ENCODE measurements at regions not wholly inside any gene's neighbourhood (a gene's known extent, or its start where the extent isn't known, plus 50 kb on each side); places are given as distances from the start of the nearest gene placed in this dataset.

GRCh38 chr9:82342046-82342445, 353.5 kb downstream of the SPATA31D1 start:
- H3K4me1 ChIP-seq (ENCODE audit: control insufficient read depth, insufficient read depth, low read length, poor library complexity, severe bottlenecking): no peaks in the 10 kb centered on the region
- peaks cover 12% of the 10 kb centered on the region for H3K9me3 ChIP-seq (ENCODE audit: control insufficient read depth, low read length)
- H3K4me3 ChIP-seq (ENCODE audit: extremely low read depth, insufficient read depth, low read length, poor library complexity, severe bottlenecking): no peak overlapping the region
- WGBS, 2 experiments (ENCODE audit: insufficient coverage in 2 of 2): 90% methylated on average over 2 of the region's 2 CpGs; no CpG with 5 or more reads in 1 of the 2 experiments
- no peak overlapping the region for H3K27ac ChIP-seq (ENCODE audit: low read depth, low read length, severe bottlenecking)
- no peaks in the 10 kb centered on the region for H3K36me3 ChIP-seq (ENCODE audit: control insufficient read depth, insufficient read depth, low read length)

- no peaks in the 10 kb centered on the region for H3K4me1 ChIP-seq (ENCODE audit: control insufficient read depth, insufficient read depth, low read length, poor library complexity, severe bottlenecking)
- H3K4me3 ChIP-seq (ENCODE audit: extremely low read depth, insufficient read depth, low read length, poor library complexity, severe bottlenecking): no peak overlapping the region
- 75 to 78% methylated on average over 2 of the region's 2 CpGs for WGBS, 2 experiments (ENCODE audit: insufficient coverage in 2 of 2)
- H3K27ac ChIP-seq (ENCODE audit: low read depth, low read length, severe bottlenecking): no peak overlapping the region
- H3K9me3 ChIP-seq (ENCODE audit: control insufficient read depth, low read length): peaks cover 23% of the 10 kb centered on the region
- H3K36me3 ChIP-seq (ENCODE audit: control insufficient read depth, insufficient read depth, low read length): no peaks in the 10 kb centered on the region
These were observed 357.5 kb downstream of the SPATA31D1 start for GRCh38 chr9:82346040-82346439.

GRCh38 chr9:82353631-82354278, 365.2 kb downstream of the SPATA31D1 start:
- H3K4me1 ChIP-seq (ENCODE audit: control insufficient read depth, insufficient read depth, low read length, poor library complexity, severe bottlenecking): no peaks in the 10 kb centered on the region
- H3K36me3 ChIP-seq (ENCODE audit: control insufficient read depth, insufficient read depth, low read length): no peaks in the 10 kb centered on the region
- no peaks in the 10 kb centered on the region for H3K9me3 ChIP-seq (ENCODE audit: control insufficient read depth, low read length)
- H3K4me3 ChIP-seq (ENCODE audit: extremely low read depth, insufficient read depth, low read length, poor library complexity, severe bottlenecking): no peak overlapping the region
- 94 to 99% methylated on average over 6 of the region's 7 CpGs for WGBS, 2 experiments (ENCODE audit: insufficient coverage in 2 of 2)
- H3K27ac ChIP-seq (ENCODE audit: low read depth, low read length, severe bottlenecking): no peak overlapping the region

- H3K4me1 ChIP-seq (ENCODE audit: control insufficient read depth, insufficient read depth, low read length, poor library complexity, severe bottlenecking): no peaks in the 10 kb centered on the region
- H3K4me3 ChIP-seq (ENCODE audit: extremely low read depth, insufficient read depth, low read length, poor library complexity, severe bottlenecking): no peak overlapping the region
- no peak overlapping the region for H3K27ac ChIP-seq (ENCODE audit: low read depth, low read length, severe bottlenecking)
- 80% methylated on average over 1 of the region's 2 CpGs; no CpG with 5 or more reads in 1 of the 2 experiments for WGBS, 2 experiments (ENCODE audit: insufficient coverage in 2 of 2)
- H3K9me3 ChIP-seq (ENCODE audit: control insufficient read depth, low read length): no peaks in the 10 kb centered on the region
- H3K36me3 ChIP-seq (ENCODE audit: control insufficient read depth, insufficient read depth, low read length): no peaks in the 10 kb centered on the region
These were observed 365.7 kb downstream of the SPATA31D1 start for GRCh38 chr9:82354279-82354659.

DNA sequence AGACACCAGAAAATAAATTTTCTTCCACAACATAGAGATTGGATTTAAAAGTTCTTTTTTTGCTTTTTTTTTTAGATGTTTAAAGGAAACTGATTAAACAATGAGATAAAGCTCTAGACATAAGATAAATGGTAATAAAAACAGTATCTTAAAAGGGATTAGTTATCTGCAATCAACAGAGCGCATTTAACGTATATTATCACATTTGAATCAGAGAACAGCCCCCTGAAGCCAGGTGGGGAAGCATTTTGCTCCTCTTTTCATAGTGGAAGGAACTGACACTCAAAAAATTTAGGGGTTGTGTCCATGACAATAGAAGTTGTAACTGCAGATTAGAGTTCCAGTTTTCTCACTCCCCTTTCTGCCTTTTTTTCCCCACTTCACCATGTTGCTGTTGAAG, 367.6 kb downstream of the SPATA31D1 start:
- WGBS, 2 experiments (ENCODE audit: insufficient coverage in 2 of 2): no CpG with 5 or more reads among the region's 2 CpGs
- Histone ChIP-seq H3K36me3 (ENCODE audit: control insufficient read depth, insufficient read depth, low read length) (no peaks in the 10 kb centered on the region), H3K4me3 (ENCODE audit: extremely low read depth, insufficient read depth, low read length, poor library complexity, severe bottlenecking) (no peak overlapping the region), H3K4me1 (ENCODE audit: control insufficient read depth, insufficient read depth, low read length, poor library complexity, severe bottlenecking) (no peaks in the 10 kb centered on the region), H3K9me3 (ENCODE audit: control insufficient read depth, low read length) (no peaks in the 10 kb centered on the region), H3K27ac (ENCODE audit: low read depth, low read length, severe bottlenecking) (no peak overlapping the region)

- H3K36me3 ChIP-seq (ENCODE audit: control insufficient read depth, insufficient read depth, low read length): no peaks in the 10 kb centered on the region
- 60 to 83% methylated on average over 1 to 2 of the region's 2 CpGs for WGBS, 2 experiments (ENCODE audit: insufficient coverage in 2 of 2)
- no peak overlapping the region for H3K4me3 ChIP-seq (ENCODE audit: extremely low read depth, insufficient read depth, low read length, poor library complexity, severe bottlenecking)
- H3K4me1 ChIP-seq (ENCODE audit: control insufficient read depth, insufficient read depth, low read length, poor library complexity, severe bottlenecking): no peaks in the 10 kb centered on the region
- no peaks in the 10 kb centered on the region for H3K9me3 ChIP-seq (ENCODE audit: control insufficient read depth, low read length)
- no peak overlapping the region for H3K27ac ChIP-seq (ENCODE audit: low read depth, low read length, severe bottlenecking)
These were observed 368.3 kb downstream of the SPATA31D1 start for GRCh38 chr9:82356871-82357270.

DNA sequence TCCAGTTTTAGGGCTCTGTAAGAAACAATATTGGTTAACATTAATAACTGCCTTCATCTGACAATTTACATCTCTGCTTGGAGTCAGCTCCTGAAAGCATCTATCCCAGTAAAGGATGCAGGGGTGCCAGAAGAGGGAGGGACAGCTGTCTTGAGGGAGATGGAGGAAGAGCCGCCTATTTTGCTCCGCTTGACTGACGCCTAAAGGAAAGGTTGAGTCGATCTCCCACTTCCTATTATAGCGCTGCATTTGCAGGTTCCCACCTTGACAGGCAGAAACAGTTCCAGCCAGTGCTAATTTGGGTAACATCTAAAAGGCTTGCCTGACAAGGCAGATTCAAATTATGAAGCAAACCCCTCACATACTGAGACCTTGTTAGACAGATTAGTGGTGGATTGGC, 374.6 kb downstream of the SPATA31D1 start:
- Histone ChIP-seq H3K9me3 (ENCODE audit: control insufficient read depth, low read length) (no peaks in the 10 kb centered on the region), H3K27ac (ENCODE audit: low read depth, low read length, severe bottlenecking) (no peak overlapping the region), H3K36me3 (ENCODE audit: control insufficient read depth, insufficient read depth, low read length) (no peaks in the 10 kb centered on the region), H3K4me1 (ENCODE audit: control insufficient read depth, insufficient read depth, low read length, poor library complexity, severe bottlenecking) (no peaks in the 10 kb centered on the region), H3K4me3 (ENCODE audit: extremely low read depth, insufficient read depth, low read length, poor library complexity, severe bottlenecking) (no peak overlapping the region)
- WGBS, 2 experiments (ENCODE audit: insufficient coverage in 2 of 2): 88 to 100% methylated on average over 1 to 4 of the region's 5 CpGs

- Histone ChIP-seq H3K36me3 (ENCODE audit: control insufficient read depth, insufficient read depth, low read length) (no peaks in the 10 kb centered on the region), H3K9me3 (ENCODE audit: control insufficient read depth, low read length) (no peaks in the 10 kb centered on the region), H3K4me1 (ENCODE audit: control insufficient read depth, insufficient read depth, low read length, poor library complexity, severe bottlenecking) (no peaks in the 10 kb centered on the region), H3K27ac (ENCODE audit: low read depth, low read length, severe bottlenecking) (no peak overlapping the region), H3K4me3 (ENCODE audit: extremely low read depth, insufficient read depth, low read length, poor library complexity, severe bottlenecking) (no peak overlapping the region)
- WGBS, 2 experiments (ENCODE audit: insufficient coverage in 2 of 2): 93 to 100% methylated on average over 1 to 3 of the region's 5 CpGs
These were observed 375.1 kb downstream of the SPATA31D1 start for GRCh38 chr9:82363682-82364081.

DNA sequence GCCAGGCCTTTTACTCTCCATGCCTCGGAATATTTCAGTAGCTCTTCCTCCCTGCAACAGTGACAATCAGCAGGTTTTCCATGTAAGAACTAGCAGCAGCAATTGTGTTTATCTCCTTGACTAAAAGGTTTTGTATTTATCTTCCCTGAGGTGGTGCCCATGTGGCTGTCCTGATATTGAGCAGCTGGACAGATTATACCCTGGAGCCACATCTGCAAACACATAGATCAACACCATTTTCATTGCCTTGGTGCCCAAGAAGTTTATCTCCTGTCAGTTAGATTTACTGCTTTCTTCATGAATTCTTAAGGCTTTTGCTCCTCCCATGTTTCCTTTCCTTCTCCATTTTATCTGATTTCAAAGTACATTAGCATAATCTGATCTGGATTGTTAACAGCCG, 378.4 kb downstream of the SPATA31D1 start:
- no peaks in the 10 kb centered on the region for H3K36me3 ChIP-seq (ENCODE audit: control insufficient read depth, insufficient read depth, low read length)
- H3K4me3 ChIP-seq (ENCODE audit: extremely low read depth, insufficient read depth, low read length, poor library complexity, severe bottlenecking): no peak overlapping the region
- no peak overlapping the region for H3K27ac ChIP-seq (ENCODE audit: low read depth, low read length, severe bottlenecking)
- 90% methylated on average over 1 of the region's 2 CpGs; no CpG with 5 or more reads in 1 of the 2 experiments for whole genome bisulfite sequencing, 2 experiments (ENCODE audit: insufficient coverage in 2 of 2)
- H3K4me1 ChIP-seq (ENCODE audit: control insufficient read depth, insufficient read depth, low read length, poor library complexity, severe bottlenecking): no peaks in the 10 kb centered on the region
- H3K9me3 ChIP-seq (ENCODE audit: control insufficient read depth, low read length): no peaks in the 10 kb centered on the region

- Histone ChIP-seq H3K9me3 (ENCODE audit: control insufficient read depth, low read length) (no peaks in the 10 kb centered on the region), H3K36me3 (ENCODE audit: control insufficient read depth, insufficient read depth, low read length) (no peaks in the 10 kb centered on the region), H3K4me3 (ENCODE audit: extremely low read depth, insufficient read depth, low read length, poor library complexity, severe bottlenecking) (no peak overlapping the region), H3K27ac (ENCODE audit: low read depth, low read length, severe bottlenecking) (no peak overlapping the region), H3K4me1 (ENCODE audit: control insufficient read depth, insufficient read depth, low read length, poor library complexity, severe bottlenecking) (no peaks in the 10 kb centered on the region)
- WGBS, 2 experiments (ENCODE audit: insufficient coverage in 2 of 2): 100% methylated on average over 1 of the region's 1 CpG; no CpG with 5 or more reads in 1 of the 2 experiments
These were observed 379.4 kb downstream of the SPATA31D1 start for GRCh38 chr9:82367929-82368328.

DNA sequence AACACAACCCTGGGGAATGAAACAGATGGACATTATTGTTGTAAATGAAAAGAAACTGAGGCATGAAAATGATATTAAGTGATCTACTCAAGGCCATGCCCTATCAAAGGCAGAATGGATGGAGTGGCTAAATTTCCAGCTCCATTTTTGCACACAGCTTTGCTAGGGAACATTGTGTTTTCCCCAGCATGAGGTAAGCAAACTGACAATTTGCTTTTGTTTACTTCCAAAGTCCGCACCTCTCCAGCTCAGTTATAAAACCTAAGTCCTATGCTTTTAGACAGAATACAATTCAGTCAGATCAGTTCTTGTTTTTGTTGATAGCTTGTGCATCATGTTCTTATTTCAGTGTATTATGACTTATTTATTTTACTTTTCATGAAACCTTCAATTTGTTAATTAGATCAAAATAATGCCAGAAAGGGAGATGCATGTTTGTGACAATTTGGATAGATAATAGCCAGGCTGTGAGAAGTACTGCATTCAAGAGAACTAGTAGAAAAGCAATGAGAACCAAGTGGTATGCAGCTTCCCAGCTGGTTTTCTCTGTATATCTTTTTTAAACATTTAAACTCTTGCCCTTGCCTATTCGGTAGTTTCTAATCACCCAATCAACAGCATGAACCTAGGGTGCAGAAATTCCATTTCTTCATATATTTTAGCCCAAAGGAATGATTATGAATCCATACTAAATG, 380.8 kb downstream of the SPATA31D1 start:
- Histone ChIP-seq H3K4me1 (ENCODE audit: control insufficient read depth, insufficient read depth, low read length, poor library complexity, severe bottlenecking) (no peaks in the 10 kb centered on the region), H3K9me3 (ENCODE audit: control insufficient read depth, low read length) (no peaks in the 10 kb centered on the region), H3K36me3 (ENCODE audit: control insufficient read depth, insufficient read depth, low read length) (no peaks in the 10 kb centered on the region), H3K4me3 (ENCODE audit: extremely low read depth, insufficient read depth, low read length, poor library complexity, severe bottlenecking) (no peak overlapping the region), H3K27ac (ENCODE audit: low read depth, low read length, severe bottlenecking) (no peak overlapping the region)
- 93% methylated on average over 2 of the region's 2 CpGs; no CpG with 5 or more reads in 1 of the 2 experiments for WGBS, 2 experiments (ENCODE audit: insufficient coverage in 2 of 2)

Measured in mesodermal cell (in vitro differentiated cells).